HG03442 (cell line): ENCODE measurements at regions not wholly inside any gene's neighbourhood (a gene's known extent, or its start where the extent isn't known, plus 50 kb on each side); places are given as distances from the start of the nearest gene placed in this dataset.
"Not testable (repeated sequence)": the region's sequence is repeated elsewhere in the genome, so short reads cannot be mapped to it uniquely, and the experiment has no call there.

Source experiments
- ATAC-seq: cut with Tn5 transposase; IDR thresholded peaks from one replicate; pipeline ENCODE4 v1.9.1; 2021; ENCODE audit warnings: mild to moderate bottlenecking, moderate library complexity; ENCODE audit not compliant: unreplicated experiment

- not testable (repeated sequence) for ATAC-seq
Observed at GRCh38 chr4:49322610-49323572, 336.8 kb downstream of the CWH43 start.

GRCh38 chr4:49323573-49323940, 337.5 kb downstream of the CWH43 start:
- ATAC-seq, result not testable (repeated sequence)
